ENCODE measurements at regions not wholly inside any gene's neighbourhood (a gene's known extent, or its start where the extent isn't known, plus 50 kb on each side); places are given as distances from the start of the nearest gene placed in this dataset.

- TF ChIP-seq DNMT3B (CRISPR knock-in tag; conservative IDR thresholded peaks at IDR 0.05), result no peak
- TF ChIP-seq, protein P1, sequence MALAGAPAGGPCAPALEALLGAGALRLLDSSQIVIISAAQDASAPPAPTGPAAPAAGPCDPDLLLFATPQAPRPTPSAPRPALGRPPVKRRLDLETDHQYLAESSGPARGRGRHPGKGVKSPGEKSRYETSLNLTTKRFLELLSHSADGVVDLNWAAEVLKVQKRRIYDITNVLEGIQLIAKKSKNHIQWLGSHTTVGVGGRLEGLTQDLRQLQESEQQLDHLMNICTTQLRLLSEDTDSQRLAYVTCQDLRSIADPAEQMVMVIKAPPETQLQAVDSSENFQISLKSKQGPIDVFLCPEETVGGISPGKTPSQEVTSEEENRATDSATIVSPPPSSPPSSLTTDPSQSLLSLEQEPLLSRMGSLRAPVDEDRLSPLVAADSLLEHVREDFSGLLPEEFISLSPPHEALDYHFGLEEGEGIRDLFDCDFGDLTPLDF (CRISPR knock-in tag; IDR thresholded peaks at IDR 0.05), result no peak
- TF ChIP-seq ZNF431 (CRISPR knock-in tag; IDR thresholded peaks at IDR 0.05; ENCODE audit: borderline replicate concordance, low read depth), result no peak
- no peak for TF ChIP-seq HOXA5 (CRISPR knock-in tag; IDR thresholded peaks at IDR 0.05)
- TF ChIP-seq ZSCAN20 (CRISPR knock-in tag; IDR thresholded peaks at IDR 0.05; ENCODE audit: borderline replicate concordance), result no peak
- no peak for TF ChIP-seq ATF7 (IDR thresholded peaks at IDR 0.05)
- no peak for TF ChIP-seq ATF7 (CRISPR knock-in tag; IDR thresholded peaks at IDR 0.05)
- no peak for TF ChIP-seq DNMT1 (CRISPR knock-in tag; IDR thresholded peaks at IDR 0.05)
- no peak for TF ChIP-seq ZBTB8A (CRISPR knock-in tag; IDR thresholded peaks at IDR 0.05; ENCODE audit: borderline replicate concordance, low read depth)
- TF ChIP-seq, protein P2, sequence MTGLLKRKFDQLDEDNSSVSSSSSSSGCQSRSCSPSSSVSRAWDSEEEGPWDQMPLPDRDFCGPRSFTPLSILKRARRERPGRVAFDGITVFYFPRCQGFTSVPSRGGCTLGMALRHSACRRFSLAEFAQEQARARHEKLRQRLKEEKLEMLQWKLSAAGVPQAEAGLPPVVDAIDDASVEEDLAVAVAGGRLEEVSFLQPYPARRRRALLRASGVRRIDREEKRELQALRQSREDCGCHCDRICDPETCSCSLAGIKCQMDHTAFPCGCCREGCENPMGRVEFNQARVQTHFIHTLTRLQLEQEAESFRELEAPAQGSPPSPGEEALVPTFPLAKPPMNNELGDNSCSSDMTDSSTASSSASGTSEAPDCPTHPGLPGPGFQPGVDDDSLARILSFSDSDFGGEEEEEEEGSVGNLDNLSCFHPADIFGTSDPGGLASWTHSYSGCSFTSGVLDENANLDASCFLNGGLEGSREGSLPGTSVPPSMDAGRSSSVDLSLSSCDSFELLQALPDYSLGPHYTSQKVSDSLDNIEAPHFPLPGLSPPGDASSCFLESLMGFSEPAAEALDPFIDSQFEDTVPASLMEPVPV (CRISPR knock-in tag; IDR thresholded peaks at IDR 0.05), result no peak
- FAIRE-seq, result no peak
- Histone ChIP-seq H4K20me1 (ENCODE audit: insufficient read depth, low read length) (no peaks in the 10 kb centered on the region), H3K4me2 (ENCODE audit: low read depth, low read length) (no peak overlapping the region), H3K4me1 (ENCODE audit: insufficient read depth, low read length) (no peaks in the 10 kb centered on the region), H3K36me3 (replicated peaks in 1 of 2; ENCODE audit: control insufficient read depth in 1 of 2, insufficient read depth in 2 of 2, low read length in 2 of 2) (no peaks in the 10 kb centered on the region), H3K27me3 (ENCODE audit: control insufficient read depth in 1 of 2, insufficient read depth in 2 of 2, low read length in 2 of 2) (no peaks in the 10 kb centered on the region), H2AFZ (ENCODE audit: low read length) (no peak overlapping the region), H3K9ac (ENCODE audit: insufficient read depth, low read depth, low read length) (no peak overlapping the region), H3K9me3 (ENCODE audit: low read length) (no peaks in the 10 kb centered on the region), H3K4me3 (replicated peaks in 1 of 3; ENCODE audit: insufficient read depth in 1 of 3, low read depth in 2 of 3, low read length in 3 of 3) (no peak overlapping the region), H3K27ac (ENCODE audit: extremely low read length, insufficient read depth, low read length) (no peak overlapping the region), H3K79me2 (ENCODE audit: insufficient read depth, low read length) (no peaks in the 10 kb centered on the region)
- in situ Hi-C loops (cut with HindIII; ENCODE audit: extremely low pct_ligation_motif_present, low pct_unique_long_range_greater_than_20kb), result no loop called here
- CTCF ChIA-PET (ENCODE audit: low intra/inter-chr PET ratio, low total read pairs), result no interaction called here
- ATAC-seq, result no peak
- BruUV-seq (replicated peaks), result no TSS peak
- no peak for DNase-seq (ENCODE audit: low spot score)
- intact Hi-C loops (cut with micrococcal nuclease; ENCODE audit: unreplicated experiment), result no loop called here
- POLR2A ChIA-PET, result no interaction called here
These were observed 239.5 kb downstream of the TFAP2A start for GRCh38 chr6:10175362-10175761.

All from HepG2 (cell line).